SW 1271 (cell line): ENCODE measurements at regions not wholly inside any gene's neighbourhood (a gene's known extent, or its start where the extent isn't known, plus 50 kb on each side); places are given as distances from the start of the nearest gene placed in this dataset.
"Not testable (repeated sequence)": the region's sequence is repeated elsewhere in the genome, so short reads cannot be mapped to it uniquely, and the experiment has no call there.

ENCODE experiments used
- DNase-seq, 2 experiments: peaks; one replicate each; lab custom pipeline; 2025; lab: John Stamatoyannopoulos, UW

GRCh38 chr4:81595798-81596610 lies 124.3 kb upstream of the RASGEF1B start:
- DNase-seq, result no peak

DNA sequence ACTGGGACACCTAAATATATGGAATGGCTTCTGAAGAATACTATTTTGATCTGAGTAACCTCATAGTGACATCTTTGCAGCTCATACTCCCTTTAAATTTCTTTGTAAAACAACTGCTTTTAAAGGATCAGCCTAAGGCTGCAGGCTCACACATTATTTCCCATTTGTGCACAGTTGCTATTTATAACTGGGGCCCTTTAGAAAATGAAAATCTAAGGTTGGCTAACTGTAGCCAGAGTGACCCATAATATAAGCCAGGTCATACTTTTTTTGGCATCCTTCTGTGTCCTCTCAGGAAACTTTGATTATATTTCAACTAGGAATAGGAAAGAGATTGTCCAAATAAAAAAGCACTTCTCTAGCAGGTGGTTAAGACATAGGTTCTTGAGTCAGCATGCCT lies 123.6 kb upstream of the RASGEF1B start:
- no peak for DNase-seq

- no peak for DNase-seq
These were observed 122.9 kb upstream of the RASGEF1B start for GRCh38 chr4:81594490-81595159.

DNA sequence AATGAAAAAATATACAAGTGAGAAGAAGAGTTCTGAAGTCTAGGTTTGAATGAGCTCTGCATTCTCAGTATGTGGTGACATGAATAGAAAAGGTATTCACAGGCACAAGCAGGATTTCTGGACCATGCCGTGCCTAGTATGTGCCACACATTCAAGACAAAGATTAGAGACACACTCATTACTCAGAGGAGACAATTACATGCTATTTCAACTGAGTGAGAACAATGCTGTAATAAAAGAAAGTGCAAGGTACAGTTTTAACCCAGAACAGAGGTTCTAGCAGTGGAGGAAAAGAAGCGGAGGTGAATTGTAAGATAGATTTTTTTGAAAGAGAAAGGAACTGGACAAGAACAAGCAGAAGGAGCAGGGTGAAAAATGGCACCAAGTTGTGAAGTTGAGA lies 121.0 kb upstream of the RASGEF1B start:
- no peak for DNase-seq

- DNase-seq, result no peak
These were observed 118.9 kb upstream of the RASGEF1B start for GRCh38 chr4:81590596-81590995.

DNA sequence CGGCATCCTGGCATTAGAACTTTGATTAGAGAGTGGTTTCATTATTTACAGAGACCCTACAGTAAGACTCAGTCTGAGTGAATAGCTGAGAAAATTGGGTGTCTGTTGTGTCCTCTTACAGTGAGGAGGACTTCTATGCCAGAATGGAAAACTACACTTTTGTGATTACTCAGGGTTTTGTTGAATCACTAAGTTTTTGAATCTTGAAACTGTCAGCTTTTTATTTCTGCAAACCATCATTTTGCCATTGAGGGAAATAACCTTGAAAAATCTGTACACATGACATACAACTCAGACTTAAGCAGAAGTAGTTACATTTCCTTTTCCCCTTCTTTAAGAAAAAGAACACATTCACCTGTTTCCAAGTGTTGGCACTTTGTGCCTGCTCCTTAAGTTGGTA lies 117.6 kb upstream of the RASGEF1B start:
- DNase-seq, result no peak

DNA sequence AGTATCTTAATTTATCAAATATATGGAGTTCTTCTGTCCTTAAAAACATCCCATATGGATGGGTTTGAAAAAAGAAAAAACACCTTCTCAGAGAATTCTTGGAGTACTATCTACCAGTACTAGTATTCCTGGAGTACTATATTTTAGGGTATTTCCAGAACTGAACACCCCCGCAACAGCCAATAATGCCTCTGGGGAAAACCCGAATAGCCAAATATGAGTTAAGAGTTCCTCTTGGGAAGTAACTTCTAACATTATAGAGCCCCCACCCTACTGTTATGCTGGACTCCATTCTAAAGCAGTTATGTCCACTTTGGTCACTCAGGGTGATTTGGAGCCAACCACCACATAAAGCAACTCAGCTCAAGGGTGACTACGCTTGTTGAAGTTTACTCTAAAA lies 115.0 kb upstream of the RASGEF1B start:
- DNase-seq, result no peak

GRCh38 chr4:81580994-81581374 lies 109.3 kb upstream of the RASGEF1B start:
- DNase-seq, result not testable (repeated sequence)

GRCh38 chr4:81580346-81580993 lies 108.8 kb upstream of the RASGEF1B start:
- no peak for DNase-seq

DNA sequence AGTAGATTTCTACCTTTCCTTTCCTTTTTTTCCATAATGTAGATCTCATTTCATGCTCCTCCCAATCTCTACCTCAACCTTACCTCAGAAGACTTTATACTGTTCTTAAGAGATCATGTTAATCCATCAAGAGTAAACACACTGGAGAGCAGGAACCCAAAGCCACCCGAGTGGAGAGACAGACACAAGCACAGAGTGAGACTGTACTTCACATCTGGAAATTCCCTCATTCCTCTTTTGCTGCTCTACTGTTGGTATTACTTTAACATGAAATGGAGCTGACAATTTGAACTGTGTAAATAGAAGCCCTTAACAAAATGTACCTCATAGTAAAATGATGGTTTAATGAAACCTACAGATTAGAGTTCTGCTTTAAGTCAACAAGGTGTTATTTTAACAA lies 105.7 kb upstream of the RASGEF1B start:
- DNase-seq, result no peak

DNA sequence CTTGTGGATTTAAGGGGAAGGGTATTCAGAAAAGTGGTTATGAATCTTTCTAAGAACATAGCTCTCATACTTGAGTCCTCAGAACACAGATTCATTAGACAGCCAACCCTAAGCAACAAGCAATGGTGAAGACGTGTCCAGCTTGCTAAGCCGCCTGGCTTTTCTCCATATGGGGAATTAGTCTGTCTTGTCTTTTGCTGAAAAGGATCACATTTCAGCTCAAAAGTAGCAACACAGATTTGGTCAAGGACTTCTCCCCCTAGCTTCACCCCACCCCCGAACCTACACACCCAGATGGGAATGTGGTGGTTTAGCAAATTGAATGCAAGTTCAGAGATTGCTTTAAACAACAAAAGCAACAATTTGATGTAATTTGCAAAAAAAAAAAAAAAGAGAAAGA lies 103.3 kb upstream of the RASGEF1B start:
- DNase-seq, result no peak

- DNase-seq, result no peak
These were observed 102.1 kb upstream of the RASGEF1B start for GRCh38 chr4:81573840-81574239.

GRCh38 chr4:81572402-81572801 lies 100.7 kb upstream of the RASGEF1B start:
- DNase-seq, result no peak

DNA sequence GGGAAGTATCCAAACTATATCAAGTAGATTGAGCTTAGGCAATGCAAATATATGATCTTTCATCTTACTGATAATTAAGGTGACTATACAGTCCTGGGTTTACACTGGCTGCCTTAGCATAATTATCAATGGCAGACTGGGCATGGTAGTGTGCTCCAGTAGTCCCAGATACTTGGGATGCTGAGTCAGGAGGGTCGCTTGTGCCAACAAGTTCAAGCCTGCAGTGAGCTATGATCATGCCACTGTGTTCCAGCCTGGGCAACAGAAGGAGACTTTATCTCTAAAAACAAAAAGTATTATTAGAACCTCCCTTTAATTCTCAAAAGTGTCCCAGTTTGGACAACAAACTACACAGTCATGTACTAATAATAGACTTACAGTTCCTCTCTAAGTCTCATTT lies 99.4 kb upstream of the RASGEF1B start:
- no peak for DNase-seq

GRCh38 chr4:81566161-81566591 lies 94.5 kb upstream of the RASGEF1B start:
- no peak for DNase-seq

- no peak for DNase-seq
These were observed 93.6 kb upstream of the RASGEF1B start for GRCh38 chr4:81565142-81565870.

GRCh38 chr4:81564025-81564424 lies 92.3 kb upstream of the RASGEF1B start:
- DNase-seq, result no peak

DNA sequence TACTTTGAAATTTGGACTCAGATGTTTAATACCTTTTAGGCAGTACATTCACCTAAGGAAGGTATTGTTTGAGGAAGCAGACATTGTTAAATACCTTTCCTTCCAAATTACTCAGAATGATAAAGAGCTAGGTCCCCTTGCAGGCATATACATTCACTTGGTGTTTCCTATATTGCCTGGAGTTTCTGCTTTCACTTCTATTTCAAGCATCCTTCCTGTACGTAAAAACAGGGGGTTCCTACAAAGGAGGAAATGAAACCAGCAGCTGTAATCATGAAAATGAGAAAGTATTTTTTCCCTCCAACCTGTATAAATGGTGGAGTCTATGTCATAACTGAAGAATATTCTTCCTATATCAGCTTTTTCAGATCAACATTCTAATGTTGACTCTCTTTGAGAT lies 90.4 kb upstream of the RASGEF1B start:
- no peak for DNase-seq

DNA sequence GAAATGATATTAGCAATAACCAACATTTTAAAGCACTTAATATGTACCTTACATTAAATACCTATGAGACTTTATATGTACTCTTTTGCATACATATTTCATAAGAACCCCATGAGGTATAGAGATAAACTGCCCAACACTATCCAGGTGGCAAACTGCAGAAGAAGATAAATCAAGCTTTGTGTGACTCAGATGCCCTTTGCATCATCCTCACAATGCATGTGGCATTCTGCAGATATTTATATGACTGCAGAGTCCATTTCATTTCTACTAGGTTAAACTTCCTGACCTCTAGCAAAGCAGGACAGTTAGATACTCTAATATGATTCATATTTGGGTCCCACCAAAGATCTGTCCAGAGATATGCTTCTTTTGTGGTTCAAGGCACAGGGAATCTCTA lies 85.6 kb upstream of the RASGEF1B start:
- DNase-seq, result no peak

- DNase-seq, result no peak
These were observed 83.8 kb upstream of the RASGEF1B start for GRCh38 chr4:81555489-81555888.

GRCh38 chr4:81552086-81552485 lies 80.4 kb upstream of the RASGEF1B start:
- no peak for DNase-seq

GRCh38 chr4:81550388-81550859 lies 78.7 kb upstream of the RASGEF1B start:
- DNase-seq, result no peak
